Choroid plexus epithelial cell (primary cell): ENCODE measurements at regions not wholly inside any gene's neighbourhood (a gene's known extent, or its start where the extent isn't known, plus 50 kb on each side); places are given as distances from the start of the nearest gene placed in this dataset.

ENCODE experiments used
- DNase-seq: peaks from one replicate; pipeline ENCODE4 v3.0.0-alpha.2; 2010; ENCODE audit warnings: low read depth
- H3K4me3 ChIP-seq: 2 replicates; pipeline ENCODE4 v1.5.1; 2011; ENCODE audit warnings: low read depth, mild to moderate bottlenecking, control low read depth, low read length, moderate library complexity
- CTCF ChIP-seq: conservative IDR thresholded peaks from 2 replicates; pipeline ENCODE4 v1.5.1; 2011; ENCODE audit warnings: low read depth, mild to moderate bottlenecking, control low read depth, inconsistent platforms, low read length, moderate library complexity

- no peak for DNase-seq
- no peak for TF ChIP-seq CTCF
- no peak overlapping the region for H3K4me3 ChIP-seq
These were observed 64.3 kb upstream of the PLEKHA5 start for GRCh38 chr12:19065223-19065622.

DNA sequence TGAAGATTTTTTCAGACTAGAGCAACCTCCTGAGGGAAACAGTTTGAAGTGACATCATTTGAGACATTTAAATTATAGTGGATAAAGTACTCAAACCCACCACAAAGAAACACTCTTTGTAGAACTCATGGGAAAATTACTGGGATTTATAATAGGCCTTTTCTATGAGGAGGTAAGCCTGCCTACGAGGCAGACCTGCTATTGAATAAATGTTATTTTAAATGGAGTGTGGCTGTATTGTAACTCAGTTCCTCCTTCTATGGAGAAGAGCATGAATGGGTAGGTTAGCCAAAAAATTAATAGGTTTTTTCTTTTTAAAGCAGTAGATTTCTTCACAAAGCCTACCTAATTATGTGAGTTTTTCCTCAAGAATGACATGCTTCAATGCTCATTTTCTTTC is 63.7 kb upstream of the PLEKHA5 start:
- no peak for TF ChIP-seq CTCF

DNA sequence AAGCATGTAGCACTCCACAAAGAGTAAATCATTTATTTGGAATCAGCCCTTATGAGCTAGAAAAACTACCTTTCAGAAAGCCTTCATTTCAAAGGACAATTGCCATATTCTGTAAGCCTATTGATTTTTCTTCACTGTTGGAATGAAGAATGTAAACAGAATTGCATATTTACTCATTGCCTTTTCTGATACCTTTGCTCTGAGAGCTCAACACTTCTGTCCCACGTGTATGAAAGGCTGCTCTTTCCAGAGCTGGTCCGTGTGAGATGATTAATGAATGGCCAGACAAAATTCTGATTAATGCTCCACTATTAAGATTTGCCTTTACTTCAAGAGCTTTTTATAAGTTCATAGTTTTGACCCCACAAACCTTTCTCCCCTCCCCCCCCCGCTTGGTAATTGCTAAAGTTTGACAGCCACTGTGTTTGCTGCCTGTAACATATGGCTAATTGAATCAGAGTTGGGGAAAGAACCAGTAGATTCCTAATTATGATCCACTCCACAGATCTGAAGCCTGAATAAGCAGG is 63.0 kb upstream of the PLEKHA5 start:
- no peak for TF ChIP-seq CTCF
- no peak overlapping the region for H3K4me3 ChIP-seq
- DNase-seq = no peak

More for the DNA sequence above, 63.7 kb upstream of the PLEKHA5 start:
- DNase-seq = no peak
- H3K4me3 ChIP-seq = no peak overlapping the region

- no peak overlapping the region for H3K4me3 ChIP-seq
- TF ChIP-seq CTCF = no peak
- DNase-seq = no peak
These were observed 61.4 kb upstream of the PLEKHA5 start for GRCh38 chr12:19068137-19068536.

DNA sequence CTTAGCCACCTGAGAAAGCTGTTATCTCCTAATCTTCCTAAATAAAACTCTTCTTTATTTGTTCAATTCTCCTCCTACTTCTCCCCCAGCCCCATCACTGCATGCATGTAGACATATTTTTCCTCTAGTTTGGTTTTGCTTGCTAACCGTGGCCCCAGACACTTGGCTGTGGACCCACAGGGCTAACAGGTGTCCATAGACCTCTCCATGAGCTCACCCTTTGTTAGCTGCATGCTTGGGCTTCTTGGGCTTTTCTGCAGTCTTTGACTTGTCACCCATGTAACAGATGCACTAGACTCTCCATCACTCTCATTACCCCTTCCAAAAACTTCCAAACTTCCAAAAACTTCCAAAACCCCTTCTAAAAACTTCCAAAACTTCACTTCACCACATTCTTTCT is 59.2 kb upstream of the PLEKHA5 start:
- no peak for TF ChIP-seq CTCF
- no peak for DNase-seq
- H3K4me3 ChIP-seq = no peak overlapping the region

GRCh38 chr12:19074700-19075099 is 54.8 kb upstream of the PLEKHA5 start:
- DNase-seq = peak; percentile 41
- no peak for TF ChIP-seq CTCF
- no peak overlapping the region for H3K4me3 ChIP-seq

DNA sequence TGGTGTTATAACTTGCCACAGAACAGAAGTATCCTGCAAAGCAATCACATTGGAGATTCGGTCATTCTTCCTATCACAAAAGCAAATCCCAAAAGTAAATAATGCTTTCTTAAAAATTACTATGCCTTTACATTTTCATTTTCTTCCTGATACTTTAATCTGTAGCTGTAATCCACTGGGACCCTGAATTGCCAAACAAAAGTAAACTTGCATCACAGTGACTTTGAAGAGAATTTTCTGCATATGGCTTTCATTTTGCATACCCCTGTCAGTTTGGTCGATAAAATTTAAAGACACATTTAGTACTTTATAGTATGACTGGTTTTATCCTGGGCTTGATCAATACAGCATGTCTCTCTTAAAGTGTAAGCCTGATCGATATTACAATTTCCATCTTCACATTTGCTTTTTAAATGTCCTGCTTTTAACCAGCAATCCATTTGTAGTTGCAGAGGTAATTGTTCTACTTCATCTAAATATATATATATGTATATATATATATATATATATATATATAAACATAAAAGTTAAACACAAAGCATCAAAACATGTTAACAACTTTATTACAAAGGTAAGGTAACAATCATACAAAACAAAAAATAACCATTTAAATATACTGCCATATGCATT is 53.7 kb upstream of the PLEKHA5 start:
- no peak overlapping the region for H3K4me3 ChIP-seq
- TF ChIP-seq CTCF = no peak
- no peak for DNase-seq
